HCT116 (cell line): ENCODE measurements at regions not wholly inside any gene's neighbourhood (a gene's known extent, or its start where the extent isn't known, plus 50 kb on each side); places are given as distances from the start of the nearest gene placed in this dataset.
"Not testable (repeated sequence)": the region's sequence is repeated elsewhere in the genome, so short reads cannot be mapped to it uniquely, and the experiment has no call there.

Experiments used
- CTCF ChIP-seq, 3 experiments: fragments of 200-600 bp in 1 of 3; sonication (generic) in 1 of 3; IDR thresholded peaks in 2 of 3; conservative IDR thresholded peaks in 1 of 3; 2 replicates each; pipeline ENCODE4 v1.5.1; 2012 to 2017; ENCODE audit warnings: low read depth in 2 of 3, low read length in 2 of 3, antibody characterized with exemption in 1 of 3, borderline replicate concordance in 1 of 3, control low read depth in 1 of 3, mild to moderate bottlenecking in 1 of 3, mixed read lengths in 1 of 3, mixed run types in 1 of 3, moderate library complexity in 1 of 3; ENCODE audit not compliant: insufficient read depth in 1 of 3
- JUND ChIP-seq: IDR thresholded peaks from 2 replicates; pipeline ENCODE4 v1.6.1; 2012
- POLR2A ChIP-seq: IDR thresholded peaks from 2 replicates; pipeline ENCODE4 v1.7.0; 2011; ENCODE audit warnings: borderline replicate concordance; ENCODE audit not compliant: insufficient read depth, insufficient read length; ENCODE audit errors: extremely low read depth
- POLR2AphosphoS5 ChIP-seq: IDR thresholded peaks from 2 replicates; pipeline ENCODE4 v1.6.1; 2011; ENCODE audit warnings: mild to moderate bottlenecking, low read depth, low read length, moderate library complexity
- RAD21 ChIP-seq: IDR thresholded peaks from 2 replicates; pipeline ENCODE4 v1.6.1; 2012; ENCODE audit warnings: low read depth, mild to moderate bottlenecking
- REST ChIP-seq: IDR thresholded peaks from 2 replicates; pipeline ENCODE4 v1.6.1; 2012; ENCODE audit warnings: low read depth
- ZBTB33 ChIP-seq: IDR thresholded peaks from 2 replicates; pipeline ENCODE4 v1.6.1; 2011; ENCODE audit warnings: mild to moderate bottlenecking, low read length, moderate library complexity; ENCODE audit not compliant: insufficient replicate concordance; ENCODE audit errors: extremely low read depth
- ZFX ChIP-seq: fragments of 450-650 bp; IDR thresholded peaks from 2 replicates; pipeline ENCODE4 v1.6.1; 2017

DNA sequence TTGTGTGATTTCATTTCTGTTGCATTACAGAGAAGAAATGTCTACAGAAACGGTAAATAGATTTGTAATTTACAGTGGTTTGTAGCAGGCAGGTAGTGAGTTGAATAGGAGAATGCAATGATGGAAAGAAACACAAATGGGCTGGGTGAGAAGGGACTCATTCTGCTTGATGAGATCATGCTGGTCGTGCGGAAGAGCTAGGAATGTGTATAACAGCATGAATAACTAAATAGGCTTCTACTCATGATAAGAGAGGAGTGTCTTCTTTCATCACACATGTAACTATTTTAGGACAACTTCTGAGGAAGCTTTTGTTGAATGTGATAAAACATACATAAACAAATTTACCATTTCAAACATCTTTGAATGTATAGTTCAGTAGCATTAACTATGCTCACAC, 113.0 kb upstream of the HSFY1 start:
- not testable (repeated sequence) for TF ChIP-seq CTCF (IDR thresholded peaks at IDR 0.05 in 2 of 3, conservative IDR thresholded peaks at IDR 0.05 in 1 of 3; ENCODE audit: borderline replicate concordance in 1 of 3, insufficient read depth in 1 of 3, low read depth in 2 of 3, low read length in 2 of 3); ZFX; REST; JUND; POLR2A; RAD21; POLR2AphosphoS5; ZBTB33
